ENCODE measurements at regions not wholly inside any gene's neighbourhood (a gene's known extent, or its start where the extent isn't known, plus 50 kb on each side); places are given as distances from the start of the nearest gene placed in this dataset.

GRCh38 chr20:47863981-47864380 is 78.7 kb upstream of the SULF2 start:
- TF ChIP-seq CTCF (IDR thresholded peaks at IDR 0.05; ENCODE audit: insufficient read depth, low read length, missing control alignments) = no peak
- ChIA-PET CTCF (interaction anchor here (0.8 kb wide), 1 partner anchor 9 kb away, joined by 4 read pairs; no protein-coding TSS in a partner anchor), POLR2A (no interaction called here)
- DNase-seq (ENCODE audit: low read depth, low spot score) = no peak
- no peak overlapping the region for H3K4me3 ChIP-seq (ENCODE audit: low read depth, low read length)

GRCh38 chr20:47863315-47863965 is 78.2 kb upstream of the SULF2 start:
- POLR2A ChIA-PET = no interaction called here
- DNase-seq (ENCODE audit: low read depth, low spot score) = no peak

GRCh38 chr20:47862574-47863240 is 77.4 kb upstream of the SULF2 start:
- TF ChIP-seq CTCF (IDR thresholded peaks at IDR 0.05; ENCODE audit: insufficient read depth, low read length, missing control alignments) = no peak
- no peak for DNase-seq (ENCODE audit: low read depth, low spot score)
- H3K4me3 ChIP-seq (ENCODE audit: low read depth, low read length) = no peak overlapping the region
- ChIA-PET CTCF (no interaction called here), POLR2A (no interaction called here)

More at GRCh38 chr20:47863315-47863965, 78.2 kb upstream of the SULF2 start:
- TF ChIP-seq CTCF (IDR thresholded peaks at IDR 0.05; ENCODE audit: insufficient read depth, low read length, missing control alignments) = no peak
- CTCF ChIA-PET = no interaction called here
- H3K4me3 ChIP-seq (ENCODE audit: low read depth, low read length) = no peak overlapping the region

- no peak overlapping the region for H3K4me3 ChIP-seq (ENCODE audit: low read depth, low read length)
- POLR2A ChIA-PET = no interaction called here
- no peak for TF ChIP-seq CTCF (IDR thresholded peaks at IDR 0.05; ENCODE audit: insufficient read depth, low read length, missing control alignments)
- CTCF ChIA-PET = interaction anchor here (1.1 kb wide), 1 partner anchor 78 kb away, joined by 4 read pairs; no protein-coding TSS in a partner anchor
- DNase-seq (ENCODE audit: low read depth, low spot score) = no peak
Observed at GRCh38 chr20:47861116-47861515, 75.8 kb upstream of the SULF2 start.

- H3K4me3 ChIP-seq (ENCODE audit: low read depth, low read length) = no peak overlapping the region
- ChIA-PET CTCF (no interaction called here), POLR2A (no interaction called here)
- TF ChIP-seq CTCF (IDR thresholded peaks at IDR 0.05; ENCODE audit: insufficient read depth, low read length, missing control alignments) = no peak
- DNase-seq (ENCODE audit: low read depth, low spot score) = no peak
Observed at GRCh38 chr20:47860049-47860830, 75.0 kb upstream of the SULF2 start.

GRCh38 chr20:47859278-47859677 is 74.0 kb upstream of the SULF2 start:
- ChIA-PET POLR2A (no interaction called here), CTCF (no interaction called here)
- H3K4me3 ChIP-seq (ENCODE audit: low read depth, low read length) = no peak overlapping the region
- TF ChIP-seq CTCF (IDR thresholded peaks at IDR 0.05; ENCODE audit: insufficient read depth, low read length, missing control alignments) = no peak
- DNase-seq (ENCODE audit: low read depth, low spot score) = no peak

Measured in AG04449 (cell line).